HG03159 (cell line): ENCODE measurements at regions not wholly inside any gene's neighbourhood (a gene's known extent, or its start where the extent isn't known, plus 50 kb on each side); places are given as distances from the start of the nearest gene placed in this dataset.

Experiments used
- ATAC-seq: cut with Tn5 transposase; IDR thresholded peaks from one replicate; pipeline ENCODE4 v1.9.1; 2021; ENCODE audit warnings: mild to moderate bottlenecking, moderate library complexity; ENCODE audit not compliant: unreplicated experiment

DNA sequence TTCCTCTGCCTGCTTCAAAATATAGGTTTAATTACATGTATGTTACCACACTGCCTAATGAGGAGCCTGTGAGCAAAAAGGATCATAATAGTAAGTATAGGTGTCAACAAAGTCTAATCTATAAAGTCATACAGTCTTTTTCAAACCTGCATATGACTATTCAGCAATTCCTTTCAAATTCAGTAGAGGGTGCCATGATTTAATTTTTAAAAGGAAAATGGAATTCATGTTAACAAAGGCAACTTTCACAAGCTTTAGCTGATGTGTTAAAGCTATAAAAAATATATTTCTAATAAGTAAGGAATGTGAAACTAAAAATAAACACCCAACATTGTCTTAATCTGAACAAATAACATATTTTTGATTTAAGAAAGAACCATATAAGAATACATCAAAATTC is 52.1 kb downstream of the MPP7 start:
- ATAC-seq, result no peak

DNA sequence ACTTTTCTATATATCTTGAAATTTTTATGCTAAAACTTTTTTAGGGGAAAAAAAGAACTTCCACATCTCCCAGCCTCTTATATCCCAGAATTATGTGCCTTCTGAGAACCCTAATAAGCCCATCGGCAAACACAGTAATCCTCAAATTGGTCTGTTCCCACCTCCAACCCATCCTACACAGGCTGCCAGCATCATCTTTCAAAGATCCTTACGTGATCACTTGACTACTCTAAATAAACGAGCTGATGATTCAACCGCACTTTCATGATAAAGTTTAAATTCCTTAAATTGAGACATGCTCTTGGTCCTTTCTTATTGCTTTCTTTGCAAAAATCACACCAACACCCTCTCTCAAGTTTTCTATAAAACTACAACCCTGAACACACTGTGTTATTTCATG is 52.5 kb downstream of the MPP7 start:
- ATAC-seq, result no peak

DNA sequence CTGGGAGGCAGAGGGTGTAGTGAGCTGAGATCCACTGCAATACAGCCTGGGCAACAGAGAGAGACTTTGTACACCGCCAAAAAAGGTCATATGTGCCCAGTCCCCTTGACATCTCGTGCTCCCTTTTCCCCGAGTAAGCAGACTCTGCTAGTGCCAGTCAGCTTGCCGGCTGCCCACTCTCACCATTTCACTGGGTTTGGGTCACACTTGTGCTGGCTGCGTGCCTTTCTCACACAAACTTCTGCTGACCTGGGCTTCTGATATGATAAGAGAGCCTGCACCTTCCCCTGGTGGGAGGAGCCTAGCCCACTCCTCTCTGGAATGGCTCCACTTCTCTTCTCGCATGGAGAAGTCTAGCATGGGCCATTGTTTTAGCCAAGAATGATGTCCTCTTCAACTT is 53.4 kb downstream of the MPP7 start:
- ATAC-seq, result no peak

DNA sequence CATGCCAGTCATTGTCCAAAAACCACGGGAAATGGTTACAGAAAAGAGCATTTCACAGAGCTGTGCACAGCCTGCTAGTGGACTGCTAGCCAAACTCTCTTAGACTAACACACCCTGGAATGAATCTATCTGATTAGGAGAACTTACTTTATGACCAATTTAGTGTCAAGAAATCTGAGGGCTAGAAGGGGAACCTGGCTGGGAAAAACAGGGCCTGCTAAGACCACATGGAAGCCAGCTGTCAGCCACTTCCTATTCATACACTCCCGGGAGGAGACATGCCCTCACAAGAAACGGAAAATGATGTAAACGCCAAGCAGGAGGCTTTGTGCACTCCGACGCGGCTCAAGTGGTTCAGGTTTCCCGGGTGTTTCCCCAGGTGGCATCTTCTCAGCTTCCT is 54.8 kb downstream of the MPP7 start:
- ATAC-seq, result no peak

DNA sequence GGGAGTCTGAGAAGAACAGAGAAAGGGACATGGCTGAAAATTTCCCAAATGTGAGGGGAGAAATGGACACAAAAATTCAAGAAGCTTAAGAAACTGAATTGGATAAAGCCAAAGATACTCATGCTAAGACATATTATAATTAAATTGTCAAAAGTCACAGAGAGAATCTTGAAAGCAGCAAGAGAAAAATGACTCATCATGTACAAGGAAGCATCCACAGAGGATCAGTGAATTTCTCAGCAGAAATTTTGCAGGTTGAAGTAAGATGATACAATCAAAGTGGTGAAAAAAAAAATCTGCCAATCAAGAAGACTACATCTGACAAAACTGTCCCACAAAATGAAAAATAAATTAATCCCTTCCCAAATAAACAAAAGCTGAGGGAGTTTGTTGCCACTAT is 56.8 kb downstream of the MPP7 start:
- no peak for ATAC-seq

DNA sequence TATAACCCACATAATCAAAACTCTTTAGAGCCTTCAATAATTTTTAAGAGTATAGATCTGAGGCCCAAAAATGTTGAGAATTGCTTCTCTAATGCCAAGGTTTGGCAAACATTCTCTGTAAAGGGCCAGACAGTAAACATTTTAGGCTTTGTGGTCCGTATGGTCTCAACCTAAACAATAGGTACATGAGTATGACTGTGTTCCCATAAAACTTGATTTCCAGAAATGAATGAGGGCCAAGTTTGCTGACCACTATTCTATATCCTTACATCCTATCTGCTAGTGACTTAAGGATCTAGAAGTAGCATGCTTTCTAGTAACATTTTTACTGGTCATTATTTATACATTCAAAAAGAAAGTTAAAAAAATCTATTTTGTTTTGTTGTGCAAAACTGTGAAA is 58.9 kb downstream of the MPP7 start:
- ATAC-seq, result no peak

DNA sequence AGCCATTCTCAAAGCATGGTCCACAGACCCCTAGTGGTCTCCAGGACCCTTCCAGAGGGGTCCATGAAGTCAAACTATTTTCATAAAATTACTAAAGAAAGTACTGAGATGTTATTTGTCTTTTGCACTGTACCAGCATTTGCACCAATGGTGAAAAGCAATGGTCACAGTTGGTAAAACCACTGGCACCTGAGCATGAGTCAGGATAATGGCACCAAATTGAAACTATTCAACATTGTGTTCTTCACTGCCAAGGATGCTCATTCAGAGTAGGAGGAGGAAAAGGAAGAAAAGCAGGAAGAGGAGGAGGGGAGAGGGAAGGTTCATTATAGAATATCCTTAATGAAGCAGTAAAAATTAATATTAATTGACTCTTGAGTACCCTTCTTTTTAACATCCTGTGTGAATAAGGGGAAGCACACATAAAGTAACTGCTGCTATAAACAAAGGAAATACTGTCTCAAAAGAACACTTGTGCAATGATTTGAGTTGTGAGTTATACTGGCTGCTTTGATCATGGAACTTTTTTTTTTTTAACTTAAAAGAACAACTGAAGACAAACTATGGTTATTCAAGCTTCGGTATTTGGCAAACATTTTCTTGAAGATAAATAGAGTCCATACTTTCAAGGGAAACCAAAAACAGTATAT is 60.2 kb downstream of the MPP7 start:
- no peak for ATAC-seq

DNA sequence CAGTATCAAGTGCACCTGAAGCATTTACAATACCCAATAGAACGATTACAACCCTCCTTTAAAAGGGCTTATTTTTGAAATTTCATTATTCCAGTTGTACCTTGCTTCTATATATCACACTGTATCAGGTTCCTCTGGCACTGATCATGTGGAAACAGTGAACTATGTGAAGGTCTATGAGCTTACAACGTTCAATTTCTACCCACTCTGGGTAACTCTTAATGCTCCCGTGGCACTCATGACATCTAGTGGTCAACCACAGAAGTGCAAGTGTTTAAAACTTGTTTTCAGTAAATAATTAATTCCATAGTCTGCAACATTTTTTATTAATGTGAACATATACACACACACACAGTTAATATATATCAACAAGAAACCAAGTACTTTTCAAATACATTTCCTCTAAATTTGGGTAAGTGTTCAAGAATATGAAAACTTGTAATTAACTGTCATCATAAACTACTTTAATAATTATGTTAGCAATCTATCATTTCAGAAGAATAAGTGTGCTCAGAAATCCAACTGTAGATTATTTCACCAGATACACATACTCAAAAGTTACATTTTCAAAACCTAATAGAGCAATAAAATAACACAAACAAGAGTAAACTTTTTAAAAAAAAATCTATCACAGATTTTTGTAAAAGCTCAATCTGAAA is 61.0 kb downstream of the MPP7 start:
- ATAC-seq, result peak; percentile 85

DNA sequence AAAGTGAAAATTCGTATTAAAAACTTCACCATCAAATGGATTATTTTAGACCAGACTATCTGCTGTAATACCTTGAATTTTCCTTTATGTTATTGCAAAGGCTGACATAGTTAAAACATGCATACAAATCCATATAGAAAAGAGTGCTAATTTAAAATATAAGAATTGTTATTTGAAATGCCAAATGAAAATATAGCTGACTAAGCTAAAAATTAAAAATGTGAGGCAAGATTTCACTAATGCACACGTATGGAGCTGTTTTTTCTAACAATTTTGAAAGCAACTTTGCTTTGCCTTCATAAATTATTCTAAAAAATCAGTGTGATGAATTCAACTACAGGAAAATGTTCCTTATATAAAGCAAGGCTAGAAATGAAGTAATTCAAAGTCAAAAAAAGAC is 62.5 kb downstream of the MPP7 start:
- no peak for ATAC-seq

DNA sequence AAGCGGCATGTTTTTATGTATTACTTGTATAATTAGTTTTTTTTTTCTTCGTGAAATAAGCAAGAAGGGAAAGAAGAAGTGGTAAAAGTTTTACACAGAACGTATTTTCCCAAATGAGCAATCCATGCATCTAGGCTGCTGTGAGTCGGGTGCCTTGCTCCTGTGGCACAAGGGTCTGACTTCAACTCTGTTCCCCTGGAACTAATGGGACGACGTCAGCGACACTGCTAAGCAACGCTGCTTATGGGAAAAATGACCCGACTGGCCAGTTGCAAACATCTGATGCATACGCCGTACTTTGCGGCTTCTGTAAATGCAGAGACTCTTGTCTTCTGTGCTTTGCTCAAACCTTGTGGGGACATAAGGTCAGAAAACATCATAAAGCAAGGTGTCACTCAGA is 66.3 kb downstream of the MPP7 start:
- ATAC-seq, result no peak

DNA sequence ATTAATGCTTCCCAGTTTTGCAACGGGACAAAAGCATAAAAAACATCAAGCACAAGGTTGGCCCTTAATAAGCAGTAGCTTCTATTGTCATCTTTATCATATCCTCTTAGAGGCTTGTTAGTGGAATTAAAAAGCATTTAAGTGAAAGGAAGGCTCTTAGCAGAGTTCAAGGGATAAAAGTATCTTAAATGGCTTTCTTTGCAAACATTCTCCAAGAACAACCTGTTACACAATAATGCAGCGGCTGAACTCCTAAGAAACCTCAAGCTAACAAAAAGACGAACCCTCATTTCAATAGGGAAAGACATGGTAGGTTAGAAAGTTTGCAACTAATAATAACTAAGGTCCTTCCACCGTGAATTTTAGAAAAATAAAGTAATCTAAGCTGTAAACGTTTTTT is 82.1 kb downstream of the MPP7 start:
- ATAC-seq, result no peak

DNA sequence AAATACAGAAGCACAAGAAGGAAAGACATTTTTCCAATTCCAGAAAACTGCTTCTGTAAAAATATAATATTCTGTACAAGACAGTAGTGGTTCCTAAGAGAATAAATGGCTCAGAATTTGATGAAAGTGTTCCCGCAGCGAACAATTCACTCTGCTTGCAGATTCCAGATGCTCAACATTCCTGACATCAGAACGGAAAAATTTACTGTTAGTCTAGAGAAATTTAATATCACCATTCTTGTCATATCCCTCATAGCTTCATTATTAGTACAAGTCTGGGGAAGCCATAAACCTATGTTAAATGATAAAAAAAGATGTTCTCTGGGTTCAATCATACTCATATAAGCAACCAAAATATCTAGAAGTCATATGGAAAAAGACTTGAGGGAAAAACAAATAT is 83.6 kb downstream of the MPP7 start:
- ATAC-seq, result no peak

DNA sequence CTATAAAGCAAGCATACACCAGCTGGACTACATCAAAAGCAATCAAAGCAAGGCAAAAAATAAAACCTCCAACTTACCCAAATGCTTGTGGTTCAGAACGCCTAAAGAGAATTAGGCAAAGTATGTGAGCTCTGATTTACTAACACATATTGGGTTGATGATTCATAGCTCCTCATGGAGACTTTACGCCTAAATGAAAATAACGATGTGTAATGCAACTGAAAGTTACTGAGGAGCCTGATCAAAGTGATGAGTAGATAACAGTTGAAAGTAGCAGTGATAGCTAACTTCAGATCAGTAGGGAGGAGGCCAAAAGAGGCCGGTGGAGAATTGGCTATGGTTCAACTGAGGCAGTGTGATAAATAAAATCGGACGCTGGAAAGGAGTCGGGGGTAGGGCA is 85.0 kb downstream of the MPP7 start:
- ATAC-seq, result no peak

DNA sequence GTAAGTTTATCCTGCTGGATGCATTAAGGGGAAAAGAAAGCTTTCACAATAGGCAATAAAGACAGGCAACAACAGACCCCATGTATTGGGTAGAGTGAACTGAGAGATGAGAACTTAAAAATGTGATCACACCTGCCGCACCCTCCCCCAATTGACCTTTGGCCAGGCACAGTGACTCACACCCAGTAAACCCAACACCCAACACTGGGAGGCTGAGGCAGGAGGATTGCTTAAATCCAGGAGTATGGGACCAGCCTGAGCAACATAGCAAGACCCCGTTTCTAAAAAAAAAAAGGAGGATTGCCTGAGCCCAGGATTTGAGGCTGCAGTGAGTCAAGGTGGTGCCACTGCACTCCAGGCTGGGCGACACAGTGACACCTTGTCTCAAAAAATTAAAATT is 86.9 kb downstream of the MPP7 start:
- ATAC-seq, result no peak

DNA sequence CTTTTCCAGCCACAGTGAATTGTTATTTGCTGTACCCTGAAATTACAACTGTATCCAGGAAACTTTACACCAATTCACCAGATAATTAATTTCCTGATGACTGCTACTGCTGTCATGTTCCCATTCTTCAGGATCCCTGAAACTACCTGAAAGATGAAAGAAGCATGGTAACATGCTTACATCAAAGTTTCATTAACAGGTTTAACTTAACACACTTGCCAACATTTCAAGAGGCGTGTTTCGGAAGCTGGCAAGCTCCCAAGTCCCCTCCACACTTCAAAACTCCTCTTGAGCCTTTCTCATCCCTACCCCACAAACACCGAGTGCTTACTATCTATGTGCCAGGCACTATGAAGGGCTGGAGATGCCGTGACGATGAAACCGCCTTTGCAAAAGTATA is 88.6 kb downstream of the MPP7 start:
- ATAC-seq, result no peak

DNA sequence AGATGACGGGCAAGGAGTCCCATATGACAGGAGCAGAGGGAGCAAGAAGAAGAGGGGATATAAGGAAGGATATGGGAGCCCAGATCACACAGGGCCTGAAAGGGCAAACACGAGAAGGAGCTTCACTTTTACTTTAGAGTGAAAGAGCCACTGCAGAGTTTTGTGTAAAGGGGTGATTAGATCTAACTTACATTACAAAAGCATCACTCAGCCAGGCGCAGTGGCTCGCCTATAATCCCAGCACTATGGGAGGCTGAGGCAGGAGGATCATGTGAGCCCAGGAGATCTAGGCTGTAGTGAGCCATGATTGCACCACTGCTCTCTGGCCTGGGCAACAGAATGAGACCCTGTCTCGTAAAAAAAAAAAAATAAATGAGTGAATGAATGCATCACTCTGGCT is 91.1 kb downstream of the MPP7 start:
- no peak for ATAC-seq

DNA sequence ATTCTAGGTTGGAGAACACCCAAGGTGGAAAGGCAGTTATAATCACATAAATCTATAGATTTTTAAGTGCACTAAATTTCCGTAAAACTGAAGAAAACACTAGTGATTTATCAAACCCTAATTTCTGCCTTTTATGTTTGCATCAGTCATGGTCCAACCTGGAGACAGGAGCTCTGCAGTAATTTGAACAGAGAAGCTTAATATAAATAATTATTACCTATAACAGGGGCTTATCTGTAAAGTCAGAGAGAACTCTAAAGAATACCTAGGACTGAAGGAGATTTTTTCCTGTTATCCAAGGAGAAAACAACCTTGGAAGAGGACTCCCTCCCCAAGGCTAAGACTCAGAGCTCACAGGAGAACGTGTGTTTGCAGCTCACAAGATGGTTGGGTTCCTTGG is 95.1 kb downstream of the MPP7 start:
- no peak for ATAC-seq

DNA sequence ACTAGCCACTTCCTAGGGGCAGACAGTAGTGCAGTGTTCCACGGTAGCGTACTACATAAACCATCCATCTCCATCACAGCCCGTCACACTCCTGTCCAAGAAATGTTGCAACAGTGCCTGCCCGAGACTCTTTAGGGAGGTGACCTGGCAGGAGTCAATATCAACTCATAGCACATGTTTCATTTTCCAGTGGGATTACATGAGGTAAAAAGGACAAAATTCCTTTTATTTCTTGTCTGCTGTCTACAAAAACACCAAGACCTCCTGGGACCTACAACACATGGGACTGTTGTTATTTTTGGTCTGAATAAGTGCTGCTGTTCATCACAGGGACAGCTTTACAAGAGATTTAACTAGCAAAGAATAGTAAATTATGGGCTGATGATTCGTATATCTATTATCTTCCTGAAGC is 99.9 kb downstream of the MPP7 start:
- ATAC-seq, result no peak

DNA sequence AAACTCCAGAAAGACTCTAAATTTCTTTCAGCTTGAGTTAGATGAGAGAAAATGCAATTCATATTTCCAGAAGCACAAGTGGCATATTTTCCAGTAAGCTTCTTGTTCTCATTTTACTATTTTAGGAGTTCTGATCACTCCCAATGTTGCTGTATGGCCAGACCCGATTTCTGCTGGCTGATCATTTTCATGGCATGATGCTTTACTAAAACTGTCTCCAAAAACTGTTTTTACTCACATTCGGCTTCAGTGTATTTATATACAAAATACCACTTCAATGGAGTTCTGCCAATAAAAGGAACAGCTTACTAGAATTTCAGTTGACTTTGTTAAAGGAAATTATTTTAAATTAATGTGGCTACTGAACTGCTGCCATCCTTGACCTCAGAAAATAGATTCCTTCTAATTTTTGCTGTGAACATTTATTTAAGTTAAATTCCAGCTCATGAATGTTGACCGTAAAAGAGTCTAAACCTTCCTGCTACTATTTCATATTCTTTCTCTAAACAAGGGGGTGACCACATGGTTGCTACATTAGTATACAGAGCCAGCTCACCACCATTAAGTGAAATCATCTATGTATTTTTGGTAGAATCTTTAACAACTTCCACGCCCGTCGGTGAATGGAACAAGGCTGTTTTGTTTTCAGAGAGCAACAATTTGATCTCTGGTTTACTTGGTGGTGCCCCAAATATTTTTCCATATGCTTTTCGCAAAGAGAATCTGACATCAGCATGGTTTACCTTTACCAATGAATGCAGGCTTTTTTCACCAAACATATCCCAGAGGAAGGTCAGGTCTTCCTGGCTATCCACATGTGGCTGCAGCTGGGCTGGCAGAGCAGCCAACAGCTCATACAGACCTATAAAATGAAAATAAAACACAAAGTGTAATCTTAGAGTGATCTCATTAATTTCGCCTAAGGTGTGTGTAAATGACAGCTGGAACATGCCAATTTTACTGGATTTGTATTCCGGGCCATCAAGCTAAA is 101.2 kb downstream of the MPP7 start:
- ATAC-seq, result no peak

DNA sequence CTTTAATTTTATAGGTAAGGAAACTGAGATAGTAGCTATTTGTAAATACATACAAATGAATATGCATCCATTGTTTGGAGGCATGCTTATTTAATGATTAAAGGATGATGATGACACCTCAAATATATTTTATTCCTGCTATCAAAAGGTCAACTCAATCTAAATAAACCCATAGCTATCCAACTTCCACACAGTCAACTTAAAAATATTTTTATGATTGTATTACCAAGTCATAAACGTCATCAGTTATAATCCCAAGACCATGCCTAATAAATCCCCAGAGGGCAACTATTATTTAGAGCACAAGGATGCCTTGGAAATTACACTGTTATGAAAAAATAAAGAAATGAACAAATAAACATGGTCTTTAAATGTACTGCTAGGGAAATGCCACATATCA is 102.1 kb downstream of the MPP7 start:
- no peak for ATAC-seq

DNA sequence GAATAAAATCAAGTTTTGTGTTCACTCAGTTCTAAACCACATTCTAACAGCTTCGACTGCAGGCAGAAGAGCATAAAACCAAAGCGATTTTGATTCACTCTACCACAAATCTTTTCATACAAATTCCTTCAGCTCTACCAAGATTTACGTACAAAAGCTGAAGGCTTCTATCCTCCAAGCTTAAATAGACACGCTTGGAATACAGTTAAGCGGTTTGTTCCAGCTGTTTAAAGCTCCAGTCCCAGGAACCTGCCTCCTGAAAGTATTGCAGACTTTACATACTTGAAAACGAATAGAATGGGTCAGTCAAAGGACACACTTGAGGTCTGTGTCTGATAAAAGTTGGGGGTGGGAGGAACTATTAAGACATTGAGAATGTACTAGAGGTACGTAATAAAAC is 102.9 kb downstream of the MPP7 start:
- no peak for ATAC-seq

DNA sequence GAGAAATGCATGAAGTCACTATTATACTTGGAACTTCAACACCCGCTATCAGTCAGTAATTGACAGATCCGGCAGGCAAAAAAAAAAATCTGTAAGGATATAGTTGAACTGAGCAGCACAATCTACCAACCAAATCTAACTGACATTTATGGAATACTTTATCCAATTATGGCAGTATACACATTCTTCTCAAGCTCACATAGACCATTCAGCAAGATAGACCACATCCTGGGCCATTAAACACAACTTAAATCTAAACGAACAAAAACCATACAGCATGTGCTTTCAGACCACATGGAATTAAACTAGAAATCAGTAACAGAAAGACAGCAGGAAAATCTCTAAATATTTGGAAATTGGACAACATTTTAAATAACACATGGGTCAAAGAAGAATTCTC is 112.7 kb downstream of the MPP7 start:
- ATAC-seq, result no peak
